OCI-LY1 (cell line): ENCODE measurements at regions not wholly inside any gene's neighbourhood (a gene's known extent, or its start where the extent isn't known, plus 50 kb on each side); places are given as distances from the start of the nearest gene placed in this dataset.

Experiments used
- EZH2 ChIP-seq: fragments of 200-600 bp; sonication (generic), shearing (Covaris generic); IDR thresholded peaks from 2 replicates; pipeline ENCODE4 v1.8.0; 2017; ENCODE audit warnings: borderline replicate concordance, mixed run types, mild to moderate bottlenecking, antibody characterized with exemption, low read length, moderate library complexity, mixed read lengths
- TF ChIP-seq, protein P1 (sequence below): fragments of 200-600 bp; sonication (generic), shearing (Covaris generic); IDR thresholded peaks from 2 replicates; pipeline ENCODE4 v1.5.1; 2017; ENCODE audit warnings: mild to moderate bottlenecking, antibody characterized with exemption, low read length, moderate library complexity, mixed read lengths

DNA sequence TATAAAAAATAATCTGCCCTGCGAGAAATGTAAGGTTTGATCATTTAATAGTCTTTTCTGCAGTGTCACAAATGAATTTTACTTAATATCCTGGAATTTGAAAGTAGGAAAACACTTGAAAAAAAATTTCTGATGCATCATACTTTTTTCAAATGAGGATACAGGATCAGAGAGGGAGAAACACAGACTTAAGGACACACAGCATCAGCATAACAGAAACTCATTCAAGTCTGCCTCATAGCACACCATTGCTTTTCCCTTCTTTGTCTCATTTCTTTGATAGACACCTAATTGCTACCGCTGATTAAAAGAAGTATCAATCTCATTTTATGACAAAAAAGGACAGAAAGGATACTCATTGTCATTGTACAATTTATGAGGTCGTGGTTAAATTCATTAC, 319.0 kb downstream of the TMEM114 start:
- TF ChIP-seq, protein P1, sequence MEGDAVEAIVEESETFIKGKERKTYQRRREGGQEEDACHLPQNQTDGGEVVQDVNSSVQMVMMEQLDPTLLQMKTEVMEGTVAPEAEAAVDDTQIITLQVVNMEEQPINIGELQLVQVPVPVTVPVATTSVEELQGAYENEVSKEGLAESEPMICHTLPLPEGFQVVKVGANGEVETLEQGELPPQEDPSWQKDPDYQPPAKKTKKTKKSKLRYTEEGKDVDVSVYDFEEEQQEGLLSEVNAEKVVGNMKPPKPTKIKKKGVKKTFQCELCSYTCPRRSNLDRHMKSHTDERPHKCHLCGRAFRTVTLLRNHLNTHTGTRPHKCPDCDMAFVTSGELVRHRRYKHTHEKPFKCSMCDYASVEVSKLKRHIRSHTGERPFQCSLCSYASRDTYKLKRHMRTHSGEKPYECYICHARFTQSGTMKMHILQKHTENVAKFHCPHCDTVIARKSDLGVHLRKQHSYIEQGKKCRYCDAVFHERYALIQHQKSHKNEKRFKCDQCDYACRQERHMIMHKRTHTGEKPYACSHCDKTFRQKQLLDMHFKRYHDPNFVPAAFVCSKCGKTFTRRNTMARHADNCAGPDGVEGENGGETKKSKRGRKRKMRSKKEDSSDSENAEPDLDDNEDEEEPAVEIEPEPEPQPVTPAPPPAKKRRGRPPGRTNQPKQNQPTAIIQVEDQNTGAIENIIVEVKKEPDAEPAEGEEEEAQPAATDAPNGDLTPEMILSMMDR: no peak
- TF ChIP-seq EZH2: no peak
